SK-N-SH treated with all-trans-retinoic acid at 6 μM for 48 hours (cell line): ENCODE measurements at regions not wholly inside any gene's neighbourhood (a gene's known extent, or its start where the extent isn't known, plus 50 kb on each side); places are given as distances from the start of the nearest gene placed in this dataset.

Source experiments
- ATAC-seq: fragments of 200-7000 bp; cut with Tn5 transposase; 3 replicates; pipeline ENCODE4 v1.9.1; 2020; ENCODE audit warnings: mild to moderate bottlenecking, moderate library complexity
- ARNTL ChIP-seq: fragments of 450-650 bp; formaldehyde crosslinking; IDR thresholded peaks from 2 replicates; pipeline ENCODE4 v1.5.0; 2020; ENCODE audit warnings: low read depth, mild to moderate bottlenecking, moderate library complexity, borderline replicate concordance
- BACH2 ChIP-seq: fragments of 250-450 bp; sonication (Bioruptor Pico); IDR thresholded peaks from 2 replicates; pipeline ENCODE4 v1.9.0; 2021; ENCODE audit warnings: mild to moderate bottlenecking, borderline replicate concordance
- CSDC2 ChIP-seq: fragments of 250-450 bp; sonication (Bioruptor Pico); IDR thresholded peaks from 2 replicates; pipeline ENCODE4 v1.5.0; 2020; ENCODE audit warnings: mild to moderate bottlenecking, moderate library complexity
- ESRRG ChIP-seq: fragments of 250-450 bp; sonication (Bioruptor Pico); IDR thresholded peaks from 2 replicates; pipeline ENCODE4 v1.6.1; 2021; ENCODE audit warnings: mild to moderate bottlenecking
- GLIS3 ChIP-seq: fragments of 250-450 bp; sonication (Bioruptor Pico); IDR thresholded peaks from 2 replicates; pipeline ENCODE4 v1.5.0; 2020; ENCODE audit warnings: mild to moderate bottlenecking, moderate library complexity
- ISL1 ChIP-seq: fragments of 250-450 bp; sonication (Bioruptor Pico); IDR thresholded peaks from 2 replicates; pipeline ENCODE4 v2.1.2; 2022; ENCODE audit warnings: mild to moderate bottlenecking, moderate library complexity
- OSR1 ChIP-seq: fragments of 250-450 bp; sonication (Bioruptor Pico); IDR thresholded peaks from 2 replicates; pipeline ENCODE4 v1.8.0; 2022; ENCODE audit warnings: moderate library complexity, mild to moderate bottlenecking, inconsistent platforms
- PATZ1 ChIP-seq: fragments of 250-450 bp; sonication (Bioruptor Pico); IDR thresholded peaks from 2 replicates; pipeline ENCODE4 v1.8.0; 2020; ENCODE audit warnings: mild to moderate bottlenecking, moderate library complexity, borderline replicate concordance
- RARB ChIP-seq: fragments of 250-450 bp; sonication (Bioruptor Pico); IDR thresholded peaks from 2 replicates; pipeline ENCODE4 v1.8.0; 2021; ENCODE audit warnings: mild to moderate bottlenecking, moderate library complexity
- SNAI2 ChIP-seq: fragments of 250-450 bp; sonication (Bioruptor Pico); IDR thresholded peaks from 2 replicates; pipeline ENCODE4 v1.5.0; 2020; ENCODE audit warnings: mild to moderate bottlenecking, moderate library complexity
- TCF4 ChIP-seq: fragments of 250-450 bp; sonication (Bioruptor Pico); IDR thresholded peaks from 2 replicates; pipeline ENCODE4 v1.8.0; 2021; ENCODE audit warnings: mild to moderate bottlenecking, moderate library complexity, borderline replicate concordance
- TOX ChIP-seq: fragments of 250-450 bp; sonication (Bioruptor Pico); IDR thresholded peaks from 2 replicates; pipeline ENCODE4 v1.8.0; 2021; ENCODE audit warnings: mild to moderate bottlenecking, moderate library complexity, borderline replicate concordance
- ZC3H10 ChIP-seq: fragments of 250-450 bp; sonication (Bioruptor Pico); IDR thresholded peaks from 2 replicates; pipeline ENCODE4 v1.5.1; 2021; ENCODE audit warnings: mild to moderate bottlenecking, moderate library complexity
- ZFP3 ChIP-seq: fragments of 250-450 bp; sonication (Bioruptor Pico); IDR thresholded peaks from 2 replicates; pipeline ENCODE4 v1.5.0; 2020; ENCODE audit warnings: mild to moderate bottlenecking, moderate library complexity
- ZNF565 ChIP-seq: fragments of 450-650 bp; formaldehyde crosslinking; conservative IDR thresholded peaks from 2 replicates; pipeline ENCODE4 v1.5.0; 2020; ENCODE audit warnings: low read depth, mild to moderate bottlenecking, moderate library complexity
- ZNF70 ChIP-seq: fragments of 450-650 bp; formaldehyde crosslinking; IDR thresholded peaks from 2 replicates; pipeline ENCODE4 v1.5.0; 2020; ENCODE audit warnings: mild to moderate bottlenecking, moderate library complexity
- ZNF8 ChIP-seq: fragments of 450-650 bp; formaldehyde crosslinking; IDR thresholded peaks from 2 replicates; pipeline ENCODE4 v1.5.0; 2020; ENCODE audit warnings: mild to moderate bottlenecking, moderate library complexity
- TF ChIP-seq, protein P1 (sequence below): fragments of 250-450 bp; sonication (Bioruptor Pico); IDR thresholded peaks from 2 replicates; pipeline ENCODE4 v1.5.0; 2020; ENCODE audit warnings: mild to moderate bottlenecking, moderate library complexity
- TF ChIP-seq, protein P2 (sequence below): fragments of 250-450 bp; sonication (Bioruptor Pico); IDR thresholded peaks from 2 replicates; pipeline ENCODE4 v1.8.0; 2021; ENCODE audit warnings: low read depth, mild to moderate bottlenecking, moderate library complexity, borderline replicate concordance
- TF ChIP-seq, protein P3 (sequence below): fragments of 250-450 bp; sonication (Bioruptor Pico); IDR thresholded peaks from 2 replicates; pipeline ENCODE4 v1.5.1; 2021; ENCODE audit warnings: mild to moderate bottlenecking, moderate library complexity

DNA sequence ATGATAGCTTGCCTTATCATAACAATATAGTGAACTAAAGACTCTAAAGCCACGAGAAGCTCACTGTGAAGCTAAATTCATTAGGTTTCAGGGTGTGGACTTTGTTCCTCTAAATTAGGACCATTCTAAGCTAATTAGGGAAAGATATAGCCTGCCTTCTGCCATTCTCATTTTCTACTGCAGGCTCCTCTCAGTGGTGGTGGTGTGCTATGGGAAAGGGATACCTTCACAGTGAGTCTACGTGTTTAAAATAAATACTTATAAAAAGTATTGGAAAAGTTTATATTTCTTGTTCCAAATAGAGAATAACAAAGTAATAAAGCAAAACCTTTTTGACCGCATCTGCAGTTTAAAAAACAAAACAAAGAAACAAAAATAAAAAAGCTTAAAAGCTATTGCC, 327.7 kb downstream of the PAPSS1 start (continued):
- TF ChIP-seq OSR1 = no peak
- TF ChIP-seq, protein P1, sequence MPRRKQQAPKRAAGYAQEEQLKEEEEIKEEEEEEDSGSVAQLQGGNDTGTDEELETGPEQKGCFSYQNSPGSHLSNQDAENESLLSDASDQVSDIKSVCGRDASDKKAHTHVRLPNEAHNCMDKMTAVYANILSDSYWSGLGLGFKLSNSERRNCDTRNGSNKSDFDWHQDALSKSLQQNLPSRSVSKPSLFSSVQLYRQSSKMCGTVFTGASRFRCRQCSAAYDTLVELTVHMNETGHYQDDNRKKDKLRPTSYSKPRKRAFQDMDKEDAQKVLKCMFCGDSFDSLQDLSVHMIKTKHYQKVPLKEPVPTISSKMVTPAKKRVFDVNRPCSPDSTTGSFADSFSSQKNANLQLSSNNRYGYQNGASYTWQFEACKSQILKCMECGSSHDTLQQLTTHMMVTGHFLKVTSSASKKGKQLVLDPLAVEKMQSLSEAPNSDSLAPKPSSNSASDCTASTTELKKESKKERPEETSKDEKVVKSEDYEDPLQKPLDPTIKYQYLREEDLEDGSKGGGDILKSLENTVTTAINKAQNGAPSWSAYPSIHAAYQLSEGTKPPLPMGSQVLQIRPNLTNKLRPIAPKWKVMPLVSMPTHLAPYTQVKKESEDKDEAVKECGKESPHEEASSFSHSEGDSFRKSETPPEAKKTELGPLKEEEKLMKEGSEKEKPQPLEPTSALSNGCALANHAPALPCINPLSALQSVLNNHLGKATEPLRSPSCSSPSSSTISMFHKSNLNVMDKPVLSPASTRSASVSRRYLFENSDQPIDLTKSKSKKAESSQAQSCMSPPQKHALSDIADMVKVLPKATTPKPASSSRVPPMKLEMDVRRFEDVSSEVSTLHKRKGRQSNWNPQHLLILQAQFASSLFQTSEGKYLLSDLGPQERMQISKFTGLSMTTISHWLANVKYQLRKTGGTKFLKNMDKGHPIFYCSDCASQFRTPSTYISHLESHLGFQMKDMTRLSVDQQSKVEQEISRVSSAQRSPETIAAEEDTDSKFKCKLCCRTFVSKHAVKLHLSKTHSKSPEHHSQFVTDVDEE (CRISPR knock-in tag) = no peak
- no peak for TF ChIP-seq ARNTL (CRISPR knock-in tag)
- no peak for TF ChIP-seq TCF4 (CRISPR knock-in tag)

DNA sequence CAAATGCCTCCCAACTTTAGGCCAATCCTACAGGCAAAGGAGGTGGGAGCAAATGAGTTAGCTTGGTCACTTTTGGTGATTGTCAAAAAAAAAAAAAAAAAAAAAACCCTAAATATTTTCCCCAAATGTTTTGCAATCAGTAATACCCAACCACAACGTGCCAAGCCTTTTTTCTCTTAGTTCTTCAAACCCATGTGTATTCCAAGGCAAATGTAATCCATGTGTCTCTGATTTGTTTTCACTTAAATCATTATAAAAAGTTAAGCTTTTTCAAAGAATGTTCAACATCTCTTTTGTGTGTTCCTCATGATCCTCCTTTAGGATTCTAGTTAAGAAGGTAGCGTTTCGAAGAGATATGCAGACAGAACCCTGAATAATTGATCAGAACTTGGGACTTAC, 328.4 kb downstream of the PAPSS1 start:
- ATAC-seq = no peak
- TF ChIP-seq OSR1 (no peak), ZFP3 (CRISPR knock-in tag) (no peak), BACH2 (CRISPR knock-in tag) (no peak), ESRRG (CRISPR knock-in tag) (no peak), TOX (CRISPR knock-in tag) (no peak), ZNF70 (CRISPR knock-in tag) (no peak)
- TF ChIP-seq, all 23 proteins: peak for 0

DNA sequence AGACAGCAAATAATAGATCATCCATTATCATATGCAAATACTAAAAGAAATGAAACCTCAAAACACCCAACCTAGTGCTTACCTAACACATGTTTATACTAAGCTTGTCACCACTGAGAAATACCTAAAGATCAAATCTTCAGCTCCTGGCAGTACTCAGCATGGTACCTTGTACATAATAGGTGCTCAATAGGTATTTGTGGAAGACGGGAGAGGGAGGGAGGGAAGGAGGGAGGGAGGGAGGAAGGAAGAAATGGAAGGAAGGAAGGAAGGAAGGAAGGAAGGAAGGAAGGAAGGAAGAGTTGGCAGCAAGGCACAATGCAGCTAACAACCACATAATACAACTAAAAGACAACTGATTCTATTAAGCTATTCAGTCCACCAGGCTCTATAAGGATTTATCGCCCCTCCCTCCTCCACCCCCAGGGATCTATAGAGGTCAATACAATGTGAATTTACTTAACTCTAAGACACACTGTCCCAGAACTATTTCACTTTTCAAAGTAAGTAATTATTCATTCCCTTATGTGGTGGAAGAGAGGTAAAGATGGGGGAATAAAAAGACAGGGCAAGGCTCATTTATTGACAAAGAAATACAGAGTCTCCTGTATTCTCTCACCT, 328.9 kb downstream of the PAPSS1 start:
- ATAC-seq = no peak
- TF ChIP-seq, protein P2, sequence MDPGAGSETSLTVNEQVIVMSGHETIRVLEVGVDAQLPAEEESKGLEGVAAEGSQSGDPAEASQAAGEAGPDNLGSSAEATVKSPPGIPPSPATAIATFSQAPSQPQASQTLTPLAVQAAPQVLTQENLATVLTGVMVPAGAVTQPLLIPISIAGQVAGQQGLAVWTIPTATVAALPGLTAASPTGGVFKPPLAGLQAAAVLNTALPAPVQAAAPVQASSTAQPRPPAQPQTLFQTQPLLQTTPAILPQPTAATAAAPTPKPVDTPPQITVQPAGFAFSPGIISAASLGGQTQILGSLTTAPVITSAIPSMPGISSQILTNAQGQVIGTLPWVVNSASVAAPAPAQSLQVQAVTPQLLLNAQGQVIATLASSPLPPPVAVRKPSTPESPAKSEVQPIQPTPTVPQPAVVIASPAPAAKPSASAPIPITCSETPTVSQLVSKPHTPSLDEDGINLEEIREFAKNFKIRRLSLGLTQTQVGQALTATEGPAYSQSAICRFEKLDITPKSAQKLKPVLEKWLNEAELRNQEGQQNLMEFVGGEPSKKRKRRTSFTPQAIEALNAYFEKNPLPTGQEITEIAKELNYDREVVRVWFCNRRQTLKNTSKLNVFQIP (CRISPR knock-in tag) = no peak
- no peak for TF ChIP-seq ARNTL (CRISPR knock-in tag)
- TF ChIP-seq ZNF565 (CRISPR knock-in tag) = no peak
- TF ChIP-seq ZFP3 (CRISPR knock-in tag) = no peak
- TF ChIP-seq, protein P3, sequence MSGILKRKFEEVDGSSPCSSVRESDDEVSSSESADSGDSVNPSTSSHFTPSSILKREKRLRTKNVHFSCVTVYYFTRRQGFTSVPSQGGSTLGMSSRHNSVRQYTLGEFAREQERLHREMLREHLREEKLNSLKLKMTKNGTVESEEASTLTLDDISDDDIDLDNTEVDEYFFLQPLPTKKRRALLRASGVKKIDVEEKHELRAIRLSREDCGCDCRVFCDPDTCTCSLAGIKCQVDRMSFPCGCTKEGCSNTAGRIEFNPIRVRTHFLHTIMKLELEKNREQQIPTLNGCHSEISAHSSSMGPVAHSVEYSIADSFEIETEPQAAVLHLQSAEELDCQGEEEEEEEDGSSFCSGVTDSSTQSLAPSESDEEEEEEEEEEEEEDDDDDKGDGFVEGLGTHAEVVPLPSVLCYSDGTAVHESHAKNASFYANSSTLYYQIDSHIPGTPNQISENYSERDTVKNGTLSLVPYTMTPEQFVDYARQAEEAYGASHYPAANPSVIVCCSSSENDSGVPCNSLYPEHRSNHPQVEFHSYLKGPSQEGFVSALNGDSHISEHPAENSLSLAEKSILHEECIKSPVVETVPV (CRISPR knock-in tag) = no peak
- TF ChIP-seq ZC3H10 = no peak
- TF ChIP-seq RARB (CRISPR knock-in tag) = no peak
- TF ChIP-seq TOX (CRISPR knock-in tag) = no peak
- TF ChIP-seq SNAI2 = no peak
- no peak for TF ChIP-seq PATZ1 (CRISPR knock-in tag)
- TF ChIP-seq GLIS3 (CRISPR knock-in tag) = no peak
- TF ChIP-seq BACH2 (CRISPR knock-in tag) = no peak
- no peak for TF ChIP-seq TCF4 (CRISPR knock-in tag)
- TF ChIP-seq, protein P1 (CRISPR knock-in tag) = no peak
- no peak for TF ChIP-seq ESRRG (CRISPR knock-in tag)
- TF ChIP-seq ZNF8 = no peak
- no peak for TF ChIP-seq ISL1 (CRISPR knock-in tag)
- TF ChIP-seq CSDC2 (CRISPR knock-in tag) = no peak
